ENCODE measurements at regions not wholly inside any gene's neighbourhood (a gene's known extent, or its start where the extent isn't known, plus 50 kb on each side); places are given as distances from the start of the nearest gene placed in this dataset.

DNA sequence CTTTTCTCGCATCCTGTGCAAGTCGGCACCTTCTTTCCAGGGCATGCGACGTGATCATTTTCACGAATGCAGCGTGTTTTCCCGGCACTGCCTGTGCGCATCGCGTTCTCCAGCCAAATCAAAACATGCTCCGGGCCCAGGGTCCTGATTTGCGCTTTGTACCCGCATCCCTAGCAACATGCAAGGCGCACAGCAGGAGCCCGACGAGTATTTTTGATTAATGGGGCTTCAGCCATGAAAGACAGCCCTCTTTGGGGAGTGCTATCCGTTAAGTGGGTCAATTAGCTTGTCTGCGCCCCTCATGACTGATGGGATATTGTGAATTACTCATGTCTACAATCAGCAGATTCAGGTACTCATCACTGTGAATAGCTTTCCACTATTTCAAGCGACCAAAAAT lies 243.3 kb upstream of the RNF32 start (continued):
- no peak for TF ChIP-seq KLF15 (CRISPR knock-in tag; IDR thresholded peaks at IDR 0.05; ENCODE audit: borderline replicate concordance)

DNA sequence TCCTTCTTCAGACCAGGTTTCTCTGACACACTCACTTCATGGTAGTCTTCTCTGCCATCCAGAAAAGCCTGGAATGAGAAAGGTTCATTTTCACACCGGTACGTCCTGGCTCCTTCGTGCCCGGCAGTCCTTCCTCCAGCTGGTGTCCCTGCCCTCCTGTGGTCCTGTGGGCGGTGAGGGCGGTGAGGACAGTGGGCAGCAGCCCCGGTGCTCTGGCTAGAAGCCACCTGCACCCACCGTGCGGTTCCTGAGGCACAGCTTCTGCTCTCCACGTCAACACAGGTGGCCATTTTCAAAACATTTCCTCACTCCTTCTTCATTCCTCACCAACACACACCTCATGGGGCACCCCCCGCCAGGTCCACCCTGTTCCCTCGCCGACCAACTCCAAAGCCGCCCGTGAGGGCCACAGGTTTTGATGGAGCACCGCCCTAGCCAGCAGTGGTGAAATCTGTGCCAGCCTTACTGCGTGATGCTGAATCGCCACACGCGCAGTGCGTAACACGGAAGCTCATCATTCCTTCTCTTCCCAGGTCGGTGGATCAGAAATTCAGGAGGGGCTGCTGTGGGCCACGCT lies 251.4 kb upstream of the RNF32 start:
- 54% methylated on average over 21 of the region's 24 CpGs for WGBS (ENCODE audit: low lambda C conversion rate)
- Histone ChIP-seq H3K4me2 (ENCODE audit: low read depth, low read length) (no peak overlapping the region), H3K36me3 (replicated peaks in 1 of 2; ENCODE audit: control insufficient read depth in 1 of 2, insufficient read depth in 2 of 2, low read length in 2 of 2) (no peaks in the 10 kb centered on the region), H3K27ac (ENCODE audit: extremely low read length, insufficient read depth, low read length) (no peak overlapping the region), H3K4me3 (replicated peaks in 1 of 3; ENCODE audit: insufficient read depth in 1 of 3, low read depth in 2 of 3, low read length in 3 of 3) (no peak overlapping the region), H3K9me3 (ENCODE audit: low read length) (no peaks in the 10 kb centered on the region), H3K4me1 (ENCODE audit: insufficient read depth, low read length) (no peaks in the 10 kb centered on the region), H3K9ac (ENCODE audit: insufficient read depth, low read depth, low read length) (no peak overlapping the region), H3K79me2 (ENCODE audit: insufficient read depth, low read length) (no peaks in the 10 kb centered on the region), H3K27me3 (ENCODE audit: control insufficient read depth in 1 of 2, insufficient read depth in 2 of 2, low read length in 2 of 2) (peaks cover 0 to 16% of the 10 kb centered on the region in 2 experiments; a peak in 1 of 5 replicates), H2AFZ (ENCODE audit: low read length) (no peak overlapping the region), H4K20me1 (ENCODE audit: insufficient read depth, low read length) (no peaks in the 10 kb centered on the region)
- FAIRE-seq (no peak), ATAC-seq (no peak), DNase-seq (ENCODE audit: low spot score) (no peak)
- TF ChIP-seq SKI (IDR thresholded peaks at IDR 0.05; ENCODE audit: partially characterized antibody), result no peak
- no peak for TF ChIP-seq GFI1 (CRISPR knock-in tag; IDR thresholded peaks at IDR 0.05; ENCODE audit: borderline replicate concordance)
- TF ChIP-seq ZIK1 (CRISPR knock-in tag; IDR thresholded peaks at IDR 0.05; ENCODE audit: borderline replicate concordance, low read depth), result no peak
- TF ChIP-seq RBFOX2 (IDR thresholded peaks at IDR 0.05; ENCODE audit: low read depth, low read length), result no peak
- TF ChIP-seq U2AF2 (IDR thresholded peaks at IDR 0.05; ENCODE audit: low read depth, low read length), result no peak
- no peak for TF ChIP-seq ZFP41 (CRISPR knock-in tag; IDR thresholded peaks at IDR 0.05; ENCODE audit: borderline replicate concordance)
- no peak for TF ChIP-seq ZNF292 (CRISPR knock-in tag; IDR thresholded peaks at IDR 0.05; ENCODE audit: borderline replicate concordance, low read depth)
- TF ChIP-seq, protein P1, sequence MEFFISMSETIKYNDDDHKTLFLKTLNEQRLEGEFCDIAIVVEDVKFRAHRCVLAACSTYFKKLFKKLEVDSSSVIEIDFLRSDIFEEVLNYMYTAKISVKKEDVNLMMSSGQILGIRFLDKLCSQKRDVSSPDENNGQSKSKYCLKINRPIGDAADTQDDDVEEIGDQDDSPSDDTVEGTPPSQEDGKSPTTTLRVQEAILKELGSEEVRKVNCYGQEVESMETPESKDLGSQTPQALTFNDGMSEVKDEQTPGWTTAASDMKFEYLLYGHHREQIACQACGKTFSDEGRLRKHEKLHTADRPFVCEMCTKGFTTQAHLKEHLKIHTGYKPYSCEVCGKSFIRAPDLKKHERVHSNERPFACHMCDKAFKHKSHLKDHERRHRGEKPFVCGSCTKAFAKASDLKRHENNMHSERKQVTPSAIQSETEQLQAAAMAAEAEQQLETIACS (CRISPR knock-in tag; IDR thresholded peaks at IDR 0.05), result no peak
- no peak for TF ChIP-seq HOXA5 (CRISPR knock-in tag; IDR thresholded peaks at IDR 0.05)
- ChIA-PET CTCF (ENCODE audit: low intra/inter-chr PET ratio, low total read pairs) (no interaction called here), POLR2A (no interaction called here)
- in situ Hi-C loops (cut with HindIII; ENCODE audit: extremely low pct_ligation_motif_present, low pct_unique_long_range_greater_than_20kb), result no loop called here
- intact Hi-C loops (cut with micrococcal nuclease; ENCODE audit: unreplicated experiment), result no loop called here
- no TSS peak for BruUV-seq (replicated peaks)

All from HepG2 (cell line).